Mammary epithelial cell (primary cell): ENCODE measurements at regions not wholly inside any gene's neighbourhood (a gene's known extent, or its start where the extent isn't known, plus 50 kb on each side); places are given as distances from the start of the nearest gene placed in this dataset.
"Not testable (repeated sequence)": the region's sequence is repeated elsewhere in the genome, so short reads cannot be mapped to it uniquely, and the experiment has no call there.

Experiments used
- EZH2 ChIP-seq: IDR thresholded peaks from 2 replicates; pipeline ENCODE4 v1.6.1; 2012; ENCODE audit warnings: low read length, inconsistent platforms, borderline replicate concordance
- TF ChIP-seq, protein P1 (sequence below), 2 donors: IDR thresholded peaks in 1 of 2; conservative IDR thresholded peaks in 1 of 2; 2 replicates each; pipeline ENCODE4 v1.5.1; 2011 to 2012; ENCODE audit warnings: inconsistent platforms in 2 of 2, low read length in 2 of 2, mild to moderate bottlenecking in 2 of 2, control low read depth in 1 of 2, low read depth in 1 of 2; ENCODE audit not compliant: insufficient read depth in 1 of 2; ENCODE audit errors: extremely low read depth in 1 of 2

DNA sequence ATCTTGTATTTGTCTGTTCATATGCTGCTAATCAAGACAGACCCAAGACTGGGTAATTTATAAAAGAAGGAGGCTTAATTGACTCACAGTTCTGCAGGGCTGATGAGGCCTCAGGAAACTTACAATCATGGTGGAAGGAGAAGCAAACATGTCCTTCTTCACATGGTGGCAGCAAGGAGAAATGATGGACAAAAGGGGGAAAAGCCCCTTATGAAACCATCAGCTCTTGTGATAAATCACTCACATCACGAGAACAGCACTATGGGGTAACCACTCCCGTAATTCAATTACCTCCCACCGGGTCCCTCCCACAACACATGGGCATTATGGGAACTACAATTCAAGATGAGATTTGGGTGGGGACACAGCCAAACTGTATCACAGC, 117.0 kb downstream of the TTC6 start:
- TF ChIP-seq, protein P1, sequence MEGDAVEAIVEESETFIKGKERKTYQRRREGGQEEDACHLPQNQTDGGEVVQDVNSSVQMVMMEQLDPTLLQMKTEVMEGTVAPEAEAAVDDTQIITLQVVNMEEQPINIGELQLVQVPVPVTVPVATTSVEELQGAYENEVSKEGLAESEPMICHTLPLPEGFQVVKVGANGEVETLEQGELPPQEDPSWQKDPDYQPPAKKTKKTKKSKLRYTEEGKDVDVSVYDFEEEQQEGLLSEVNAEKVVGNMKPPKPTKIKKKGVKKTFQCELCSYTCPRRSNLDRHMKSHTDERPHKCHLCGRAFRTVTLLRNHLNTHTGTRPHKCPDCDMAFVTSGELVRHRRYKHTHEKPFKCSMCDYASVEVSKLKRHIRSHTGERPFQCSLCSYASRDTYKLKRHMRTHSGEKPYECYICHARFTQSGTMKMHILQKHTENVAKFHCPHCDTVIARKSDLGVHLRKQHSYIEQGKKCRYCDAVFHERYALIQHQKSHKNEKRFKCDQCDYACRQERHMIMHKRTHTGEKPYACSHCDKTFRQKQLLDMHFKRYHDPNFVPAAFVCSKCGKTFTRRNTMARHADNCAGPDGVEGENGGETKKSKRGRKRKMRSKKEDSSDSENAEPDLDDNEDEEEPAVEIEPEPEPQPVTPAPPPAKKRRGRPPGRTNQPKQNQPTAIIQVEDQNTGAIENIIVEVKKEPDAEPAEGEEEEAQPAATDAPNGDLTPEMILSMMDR (conservative IDR thresholded peaks at IDR 0.05 in 1 of 2, IDR thresholded peaks at IDR 0.05 in 1 of 2; ENCODE audit: extremely low read depth in 1 of 2, insufficient read depth in 1 of 2, low read depth in 1 of 2, low read length in 2 of 2), result not testable (repeated sequence)
- not testable (repeated sequence) for TF ChIP-seq EZH2
